Duodenal mucosa (tissue), 2 donors: ENCODE measurements at regions not wholly inside any gene's neighbourhood (a gene's known extent, or its start where the extent isn't known, plus 50 kb on each side); places are given as distances from the start of the nearest gene placed in this dataset.
A peak's percentile ranks its signal among the peaks of the same experiment; 100 is the strongest.

Source experiments
- H3K27ac ChIP-seq: one replicate; pipeline ENCODE4 v1.7.0; 2013; ENCODE audit warnings: low read depth, low read length
- H3K27me3 ChIP-seq, 2 donors: one replicate each; pipeline ENCODE4 v1.7.0; 2013; ENCODE audit warnings: low read length in 2 of 2, control low read depth in 1 of 2; ENCODE audit not compliant: insufficient read depth in 2 of 2, control insufficient read depth in 1 of 2
- H3K36me3 ChIP-seq, 2 donors: one replicate each; pipeline ENCODE4 v1.7.0; 2013; ENCODE audit warnings: low read length in 2 of 2, control low read depth in 1 of 2; ENCODE audit not compliant: insufficient read depth in 2 of 2, control insufficient read depth in 1 of 2
- H3K4me1 ChIP-seq, 2 donors: one replicate each; pipeline ENCODE4 v1.7.0; 2013; ENCODE audit warnings: low read length in 2 of 2, control low read depth in 1 of 2; ENCODE audit not compliant: insufficient read depth in 2 of 2, control insufficient read depth in 1 of 2
- H3K4me3 ChIP-seq, 2 donors: one replicate each; pipeline ENCODE4 v1.7.0; 2013; ENCODE audit warnings: low read length in 2 of 2, low read depth in 1 of 2
- H3K9ac ChIP-seq, 2 donors: one replicate each; pipeline ENCODE4 v1.7.0; 2013; ENCODE audit warnings: low read length in 2 of 2, low read depth in 1 of 2
- H3K9me3 ChIP-seq, 2 donors: one replicate each; pipeline ENCODE4 v1.7.0; 2013; ENCODE audit warnings: low read length in 2 of 2, control low read depth in 1 of 2; ENCODE audit not compliant: control insufficient read depth in 1 of 2

- Histone ChIP-seq H3K9me3 (no peaks in the 10 kb centered on the region), H3K4me1 (no peaks in the 10 kb centered on the region), H3K27ac (no peak overlapping the region), H3K4me3 (no peak overlapping the region), H3K36me3 (no peaks in the 10 kb centered on the region), H3K27me3 (peaks cover 0 to 3% of the 10 kb centered on the region in 2 donors), H3K9ac (no peak overlapping the region)
These were observed 302.8 kb upstream of the FOXQ1 start for GRCh38 chr6:1009103-1009502.

- no peaks in the 10 kb centered on the region for H3K4me1 ChIP-seq
These were observed 304.7 kb upstream of the FOXQ1 start for GRCh38 chr6:1007159-1007558.

GRCh38 chr6:1004885-1005630 is 306.8 kb upstream of the FOXQ1 start:
- Histone ChIP-seq H3K27me3 (no peaks in the 10 kb centered on the region), H3K36me3 (no peaks in the 10 kb centered on the region), H3K27ac (no peak overlapping the region), H3K9ac (no peak overlapping the region), H3K4me3 (no peak overlapping the region), H3K4me1 (no peaks in the 10 kb centered on the region), H3K9me3 (no peaks in the 10 kb centered on the region)

More at GRCh38 chr6:1007159-1007558, 304.7 kb upstream of the FOXQ1 start:
- Histone ChIP-seq H3K36me3 (no peaks in the 10 kb centered on the region), H3K4me3 (no peak overlapping the region), H3K9ac (no peak overlapping the region), H3K27me3 (peaks cover 0 to 3% of the 10 kb centered on the region in 2 donors), H3K9me3 (no peaks in the 10 kb centered on the region), H3K27ac (no peak overlapping the region)

DNA sequence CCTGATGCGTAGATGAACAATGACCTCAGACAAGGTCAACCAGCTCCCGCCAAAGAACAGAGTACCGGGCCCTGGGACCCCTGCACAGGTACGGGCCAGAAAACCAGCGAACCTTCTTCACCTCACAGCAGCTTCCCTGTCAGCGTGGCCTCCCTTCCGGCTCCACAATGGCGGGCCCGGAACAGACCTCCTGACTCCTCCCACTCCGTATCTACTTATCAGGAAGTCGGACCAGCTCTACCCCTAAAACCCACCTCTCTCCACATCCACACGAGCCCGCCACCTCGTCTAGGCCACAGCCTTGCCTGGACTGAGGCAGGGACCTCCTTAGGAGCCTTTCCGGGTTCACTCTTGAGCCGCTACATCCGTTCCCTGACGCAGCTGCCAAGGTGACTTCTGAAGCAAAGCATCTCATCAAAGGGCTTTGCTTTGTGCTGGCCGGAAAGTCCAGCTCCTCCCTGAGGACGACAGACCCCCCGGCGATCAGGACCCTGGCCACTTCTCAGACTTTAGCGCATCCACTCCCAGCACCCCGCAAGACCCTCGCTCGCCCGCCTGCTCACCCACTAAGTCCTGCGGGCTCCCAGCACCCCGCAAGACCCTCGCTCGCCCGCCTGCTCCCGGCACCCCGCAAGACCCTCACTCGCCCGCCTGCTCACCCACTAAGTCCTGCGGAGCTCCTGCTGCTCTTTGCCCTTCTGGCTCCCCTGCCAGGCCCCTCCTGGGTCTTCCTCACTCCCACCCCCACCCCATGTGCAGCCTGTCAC is 308.3 kb upstream of the FOXQ1 start:
- no peak overlapping the region for H3K9ac ChIP-seq
- no peak overlapping the region for H3K4me3 ChIP-seq
- no peaks in the 10 kb centered on the region for H3K27me3 ChIP-seq
- H3K9me3 ChIP-seq, result no peaks in the 10 kb centered on the region
- H3K4me1 ChIP-seq, result no peaks in the 10 kb centered on the region
- H3K36me3 ChIP-seq, result no peaks in the 10 kb centered on the region
- H3K27ac ChIP-seq, result no peak overlapping the region

- H3K9ac ChIP-seq, result no peak overlapping the region
- H3K4me3 ChIP-seq, result no peak overlapping the region
- no peaks in the 10 kb centered on the region for H3K9me3 ChIP-seq
- H3K27me3 ChIP-seq, result no peaks in the 10 kb centered on the region
- H3K4me1 ChIP-seq, result no peaks in the 10 kb centered on the region
- no peak overlapping the region for H3K27ac ChIP-seq
- H3K36me3 ChIP-seq, result no peaks in the 10 kb centered on the region
These were observed 308.9 kb upstream of the FOXQ1 start for GRCh38 chr6:1002989-1003388.

DNA sequence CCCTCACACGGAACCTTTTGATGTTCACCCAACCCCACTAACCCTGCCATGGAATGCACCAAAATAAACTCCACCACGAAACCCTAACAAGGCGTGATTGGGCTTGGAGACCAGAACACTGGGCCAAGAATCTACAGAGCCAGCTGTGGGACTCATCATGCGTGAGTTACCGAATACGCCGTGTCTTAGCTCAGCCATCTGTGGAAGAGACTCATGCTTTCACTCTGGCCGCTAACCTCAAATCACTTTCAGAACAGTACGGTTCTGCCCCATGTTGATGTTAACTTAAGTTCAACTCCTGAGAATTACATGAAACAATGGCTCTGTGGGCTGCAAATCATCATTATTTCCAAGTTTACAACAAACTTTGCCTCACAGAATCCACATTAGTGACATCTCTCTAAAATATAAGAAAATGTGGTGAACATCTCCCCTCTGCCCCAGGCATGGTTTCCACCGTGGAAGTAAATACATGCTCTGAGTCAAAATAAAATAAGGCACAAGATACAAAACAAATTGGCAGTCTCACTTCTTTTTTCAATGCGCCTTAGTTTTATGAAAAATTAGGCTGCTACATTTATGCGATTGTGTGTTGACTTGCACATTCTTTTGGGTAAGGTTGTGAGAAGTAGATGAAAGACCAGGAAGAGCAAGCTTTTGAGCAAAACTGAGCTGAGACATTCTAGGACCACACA is 308.9 kb upstream of the EXOC2 start:
- Histone ChIP-seq H3K36me3 (no peaks in the 10 kb centered on the region), H3K9me3 (no peaks in the 10 kb centered on the region), H3K27ac (no peak overlapping the region), H3K4me1 (no peaks in the 10 kb centered on the region), H3K27me3 (no peaks in the 10 kb centered on the region), H3K9ac (no peak overlapping the region), H3K4me3 (no peak overlapping the region)

DNA sequence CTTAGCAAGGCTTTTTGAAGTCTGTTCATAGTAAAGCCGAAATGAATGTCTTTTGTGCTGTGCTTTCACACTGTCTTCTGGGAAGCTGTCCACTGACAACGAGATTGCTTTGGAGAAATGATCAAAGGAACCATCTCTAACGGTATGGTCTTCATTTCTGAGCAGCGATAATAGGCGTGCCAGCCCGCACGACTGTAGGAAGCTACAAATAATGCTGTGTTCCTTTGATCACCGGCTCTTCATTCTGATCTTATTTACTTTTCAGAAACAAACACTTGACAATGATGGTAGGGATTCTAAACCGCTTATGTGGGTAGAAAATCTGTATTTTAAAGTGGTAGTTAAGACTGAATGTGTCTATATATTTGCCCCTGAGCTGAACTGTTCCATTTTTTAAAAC is 306.6 kb upstream of the EXOC2 start:
- Histone ChIP-seq H3K27me3 (no peaks in the 10 kb centered on the region), H3K36me3 (no peaks in the 10 kb centered on the region), H3K4me1 (peaks cover 3 to 6% of the 10 kb centered on the region in 2 donors), H3K9ac (no peak overlapping the region), H3K27ac (no peak overlapping the region), H3K9me3 (no peaks in the 10 kb centered on the region), H3K4me3 (no peak overlapping the region)

DNA sequence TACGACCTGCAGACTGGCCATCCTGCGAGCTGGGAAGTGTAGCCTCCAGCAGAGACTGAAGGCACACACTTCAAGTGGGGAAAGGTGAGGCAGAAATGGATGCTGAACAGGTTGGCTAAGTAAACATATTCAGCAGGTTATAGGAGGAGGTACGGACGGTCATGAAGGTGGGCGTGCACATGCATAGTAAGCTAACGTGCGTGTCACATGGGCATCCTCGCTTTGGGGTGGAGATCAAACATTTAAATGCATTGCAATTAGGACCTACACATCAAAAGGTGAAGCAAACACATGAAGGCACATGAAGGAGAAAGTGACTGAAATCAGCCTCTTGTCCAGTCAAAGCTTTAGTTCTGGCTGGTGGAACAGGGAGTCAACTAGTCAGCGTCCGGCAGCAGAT is 305.6 kb upstream of the EXOC2 start:
- H3K27ac ChIP-seq, result no peak overlapping the region
- no peak overlapping the region for H3K9ac ChIP-seq
- H3K27me3 ChIP-seq, result no peaks in the 10 kb centered on the region
- H3K36me3 ChIP-seq, result no peaks in the 10 kb centered on the region
- H3K9me3 ChIP-seq, result no peaks in the 10 kb centered on the region
- peaks cover 3 to 6% of the 10 kb centered on the region in 2 donors for H3K4me1 ChIP-seq
- H3K4me3 ChIP-seq, result no peak overlapping the region

DNA sequence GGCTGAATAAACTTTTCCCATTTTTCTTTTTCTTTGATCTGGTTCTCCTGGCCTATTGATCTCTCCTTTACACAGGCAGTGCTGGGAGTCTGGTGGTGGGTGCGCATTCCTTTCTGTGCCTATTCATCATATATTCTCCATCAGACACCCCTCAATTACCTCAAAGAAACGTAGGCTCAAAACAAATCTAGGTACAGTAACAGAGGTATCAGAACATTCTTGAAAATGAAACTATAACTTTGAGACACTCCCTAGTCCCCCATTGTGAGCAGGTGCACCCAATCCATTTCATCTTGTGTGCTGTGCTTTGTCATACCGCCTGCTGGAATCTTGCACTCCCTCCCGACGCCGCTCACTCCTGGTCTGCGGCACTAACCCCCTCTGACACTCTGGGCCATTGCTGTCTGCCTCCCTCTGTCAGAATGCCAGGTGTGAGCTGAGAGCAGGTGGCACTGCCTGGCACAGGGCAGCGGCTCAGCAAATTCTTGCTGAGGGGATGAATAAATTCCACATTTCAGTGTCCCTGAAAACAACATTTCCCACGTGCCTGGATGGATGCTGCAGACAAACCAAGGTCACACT is 303.4 kb upstream of the EXOC2 start:
- Histone ChIP-seq H3K4me1 (peaks cover 3 to 6% of the 10 kb centered on the region in 2 donors), H3K27me3 (no peaks in the 10 kb centered on the region), H3K4me3 (peak overlapping the region in 1 of 2 donors; percentile 23), H3K36me3 (no peaks in the 10 kb centered on the region), H3K9me3 (no peaks in the 10 kb centered on the region), H3K9ac (no peak overlapping the region), H3K27ac (no peak overlapping the region)

DNA sequence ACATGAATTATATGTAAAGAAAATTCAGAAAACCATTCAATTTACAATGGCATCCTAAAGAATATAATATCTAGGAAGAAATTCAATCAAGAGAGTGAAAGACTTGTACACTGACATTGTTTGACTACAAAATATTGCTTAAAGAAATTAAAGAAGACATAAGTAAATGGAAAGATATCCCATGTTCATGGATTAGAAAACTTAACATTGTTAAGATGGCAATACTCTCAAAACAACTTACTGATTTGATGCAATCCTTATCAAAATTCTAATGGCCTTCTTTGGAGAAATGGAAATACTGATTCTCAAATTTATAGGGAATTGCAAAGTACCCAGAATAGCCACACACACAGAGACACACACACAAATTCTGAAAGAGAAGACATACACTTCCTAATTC is 298.3 kb upstream of the EXOC2 start:
- no peak overlapping the region for H3K4me3 ChIP-seq
- H3K9me3 ChIP-seq, result no peaks in the 10 kb centered on the region
- H3K27ac ChIP-seq, result no peak overlapping the region
- H3K36me3 ChIP-seq, result no peaks in the 10 kb centered on the region
- H3K4me1 ChIP-seq, result peaks cover 0 to 2% of the 10 kb centered on the region in 2 donors
- H3K27me3 ChIP-seq, result no peaks in the 10 kb centered on the region
- H3K9ac ChIP-seq, result no peak overlapping the region
